DMS53 (cell line): ENCODE measurements at regions not wholly inside any gene's neighbourhood (a gene's known extent, or its start where the extent isn't known, plus 50 kb on each side); places are given as distances from the start of the nearest gene placed in this dataset.

Experiments
- DNase-seq: peaks from one replicate; lab custom pipeline; 2025; lab: John Stamatoyannopoulos, UW

GRCh38 chr11:119473901-119474681, 51.1 kb upstream of the THY1 start:
- DNase-seq = no peak

GRCh38 chr11:119473226-119473625, 50.3 kb upstream of the THY1 start:
- DNase-seq = no peak

- DNase-seq = no peak
Measured at GRCh38 chr11:119472856-119473222, 49.9 kb upstream of the THY1 start.
